GM23248 (cell line): ENCODE measurements at regions not wholly inside any gene's neighbourhood (a gene's known extent, or its start where the extent isn't known, plus 50 kb on each side); places are given as distances from the start of the nearest gene placed in this dataset.

ENCODE experiments used
- EZH2 ChIP-seq: fragments of 200-600 bp; sonication (generic); IDR thresholded peaks from 2 replicates; pipeline ENCODE4 v1.6.1; 2018; ENCODE audit warnings: antibody characterized with exemption, mild to moderate bottlenecking; ENCODE audit not compliant: insufficient read depth, poor library complexity, severe bottlenecking
- EZH2phosphoT487 ChIP-seq: fragments of 200-600 bp; sonication (generic); IDR thresholded peaks from 2 replicates; pipeline ENCODE4 v1.6.1; 2018; ENCODE audit warnings: antibody characterized with exemption, moderate library complexity, mild to moderate bottlenecking, low read depth; ENCODE audit not compliant: insufficient read depth

GRCh38 chr4:18435781-18436180, 414.2 kb upstream of the LCORL start:
- TF ChIP-seq EZH2 (no peak), EZH2phosphoT487 (no peak)
